Upper lobe of right lung (tissue), 1 donor: ENCODE measurements at regions not wholly inside any gene's neighbourhood (a gene's known extent, or its start where the extent isn't known, plus 50 kb on each side); places are given as distances from the start of the nearest gene placed in this dataset.

Experiments
- ATAC-seq: fragments of 200-7000 bp; cut with Tn5 transposase; one replicate; pipeline ENCODE4 v1.9.1; 2020; ENCODE audit warnings: mild to moderate bottlenecking, moderate library complexity
- DNase-seq: peaks from one replicate; pipeline ENCODE4 v3.0.0-alpha.2; 2020
- H3K27ac ChIP-seq: fragments of 200-600 bp; one replicate; pipeline ENCODE4 v1.8.0; 2022
- H3K27me3 ChIP-seq: fragments of 200-600 bp; one replicate; pipeline ENCODE4 v1.8.0; 2022; ENCODE audit warnings: mild to moderate bottlenecking
- H3K36me3 ChIP-seq: fragments of 200-600 bp; one replicate; pipeline ENCODE4 v1.8.0; 2022
- H3K4me1 ChIP-seq: fragments of 200-600 bp; one replicate; pipeline ENCODE4 v1.8.0; 2022
- H3K4me3 ChIP-seq: fragments of 200-600 bp; one replicate; pipeline ENCODE4 v1.8.0; 2022; ENCODE audit warnings: mild to moderate bottlenecking
- H3K9me3 ChIP-seq: fragments of 200-600 bp; one replicate; pipeline ENCODE4 v1.8.0; 2022
- intact Hi-C: fragments of 100-400 bp; cut with DNase I; formaldehyde crosslinking; loops from one replicate; pipeline ENCODE4 v1.11.0; 2022
- TF ChIP-seq, protein P1 (sequence below): fragments of 200-600 bp; IDR thresholded peaks from one replicate; pipeline ENCODE4 v1.8.0; 2022; ENCODE audit warnings: antibody characterized with exemption
- donor health status: DM: no; HTN: yes; CAD: no; lungs with severe emphysema.

DNA sequence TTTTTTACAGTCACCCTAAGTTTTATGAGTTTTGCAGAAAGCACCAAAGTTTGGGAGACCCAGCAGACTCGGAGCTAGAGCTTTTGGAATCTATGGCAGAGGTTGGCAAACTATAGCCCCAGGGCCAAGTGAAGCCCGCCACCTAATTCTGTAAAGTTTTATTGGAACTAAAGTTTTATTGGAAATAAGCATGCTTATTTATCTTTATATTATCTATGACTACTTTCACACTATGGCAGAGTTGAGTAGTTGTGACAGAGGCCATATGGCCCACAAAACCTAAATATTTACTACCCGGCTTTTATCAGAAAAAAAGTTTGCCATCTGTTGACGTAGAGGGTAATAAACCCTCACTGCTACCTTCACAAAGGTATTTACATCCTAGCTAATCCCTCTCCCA, 267.6 kb downstream of the GPAM start:
- Histone ChIP-seq H3K27ac (no peak overlapping the region), H3K27me3 (no peaks in the 10 kb centered on the region), H3K4me1 (no peaks in the 10 kb centered on the region), H3K9me3 (no peaks in the 10 kb centered on the region), H3K4me3 (no peak overlapping the region), H3K36me3 (no peaks in the 10 kb centered on the region)
- no peak for ATAC-seq
- intact Hi-C loops = no loop called here
- DNase-seq = no peak
- TF ChIP-seq, protein P1, sequence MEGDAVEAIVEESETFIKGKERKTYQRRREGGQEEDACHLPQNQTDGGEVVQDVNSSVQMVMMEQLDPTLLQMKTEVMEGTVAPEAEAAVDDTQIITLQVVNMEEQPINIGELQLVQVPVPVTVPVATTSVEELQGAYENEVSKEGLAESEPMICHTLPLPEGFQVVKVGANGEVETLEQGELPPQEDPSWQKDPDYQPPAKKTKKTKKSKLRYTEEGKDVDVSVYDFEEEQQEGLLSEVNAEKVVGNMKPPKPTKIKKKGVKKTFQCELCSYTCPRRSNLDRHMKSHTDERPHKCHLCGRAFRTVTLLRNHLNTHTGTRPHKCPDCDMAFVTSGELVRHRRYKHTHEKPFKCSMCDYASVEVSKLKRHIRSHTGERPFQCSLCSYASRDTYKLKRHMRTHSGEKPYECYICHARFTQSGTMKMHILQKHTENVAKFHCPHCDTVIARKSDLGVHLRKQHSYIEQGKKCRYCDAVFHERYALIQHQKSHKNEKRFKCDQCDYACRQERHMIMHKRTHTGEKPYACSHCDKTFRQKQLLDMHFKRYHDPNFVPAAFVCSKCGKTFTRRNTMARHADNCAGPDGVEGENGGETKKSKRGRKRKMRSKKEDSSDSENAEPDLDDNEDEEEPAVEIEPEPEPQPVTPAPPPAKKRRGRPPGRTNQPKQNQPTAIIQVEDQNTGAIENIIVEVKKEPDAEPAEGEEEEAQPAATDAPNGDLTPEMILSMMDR = no peak

DNA sequence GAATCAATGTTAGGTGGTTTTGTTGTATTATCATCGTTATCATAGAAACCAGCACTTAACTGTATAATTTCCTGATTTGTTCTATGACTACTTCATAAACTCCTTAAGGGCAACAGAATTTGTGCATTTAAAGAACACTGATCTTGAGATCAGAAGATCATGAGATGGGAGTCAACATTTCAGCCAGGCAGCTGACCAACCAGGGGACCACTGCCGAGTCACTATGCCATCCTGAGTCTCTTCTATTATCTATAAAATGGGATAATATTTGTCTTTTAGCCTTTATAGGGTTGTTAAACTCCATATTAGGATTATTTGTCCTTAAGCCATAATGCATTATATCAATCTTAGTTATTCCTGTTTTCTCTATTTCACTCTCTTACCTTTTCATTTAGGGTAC, 261.7 kb downstream of the GPAM start:
- TF ChIP-seq, protein P1 = no peak
- no peak overlapping the region for H3K4me3 ChIP-seq
- no peaks in the 10 kb centered on the region for H3K9me3 ChIP-seq
- ATAC-seq (no peak), DNase-seq (no peak)
- H3K27ac ChIP-seq = no peak overlapping the region
- no peaks in the 10 kb centered on the region for H3K36me3 ChIP-seq
- no peaks in the 10 kb centered on the region for H3K27me3 ChIP-seq
- H3K4me1 ChIP-seq = no peaks in the 10 kb centered on the region
- intact Hi-C loops = no loop called here

DNA sequence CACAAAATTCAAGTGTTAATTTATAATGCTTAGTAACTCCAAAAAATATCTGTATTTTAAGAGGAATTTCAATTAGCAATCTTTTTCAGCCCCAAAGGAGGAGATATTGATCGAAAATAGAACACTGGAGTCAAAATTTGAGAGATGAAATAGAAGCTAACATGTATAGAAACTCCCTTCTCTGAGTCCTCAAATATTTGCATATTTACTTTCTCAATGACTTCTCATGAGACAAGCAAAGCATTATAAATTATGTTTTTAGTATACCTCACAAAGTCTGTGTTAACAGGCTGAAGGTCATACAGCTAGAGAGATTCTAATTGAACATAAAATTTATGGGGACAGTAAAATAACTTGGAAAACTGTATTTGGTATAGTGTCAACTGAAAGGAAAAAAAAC, 260.5 kb downstream of the GPAM start:
- no peaks in the 10 kb centered on the region for H3K36me3 ChIP-seq
- no peak for ATAC-seq
- H3K4me1 ChIP-seq = no peaks in the 10 kb centered on the region
- no peak overlapping the region for H3K27ac ChIP-seq
- TF ChIP-seq, protein P1 = no peak
- no peak overlapping the region for H3K4me3 ChIP-seq
- H3K9me3 ChIP-seq = no peaks in the 10 kb centered on the region
- no peak for DNase-seq
- intact Hi-C loops = no loop called here
- H3K27me3 ChIP-seq = no peaks in the 10 kb centered on the region

DNA sequence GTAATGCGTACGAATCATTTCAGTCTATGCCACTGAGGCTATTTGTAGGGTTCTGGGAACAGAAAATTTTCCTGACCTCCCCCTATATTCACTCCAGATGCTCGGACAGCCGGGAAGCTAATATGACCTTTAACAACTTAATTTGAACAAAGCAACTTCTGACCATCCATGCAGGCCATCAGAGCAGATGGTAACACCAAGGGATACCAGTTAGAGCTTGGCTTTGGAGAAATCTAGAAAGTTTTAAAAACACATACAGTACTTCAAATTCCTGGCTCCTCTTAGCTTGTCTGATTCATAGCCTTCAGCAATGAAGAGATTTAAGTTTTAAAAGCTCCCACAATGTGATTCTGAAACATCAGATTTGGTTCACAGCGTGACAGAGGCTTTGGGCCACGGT, 257.3 kb downstream of the GPAM start:
- Histone ChIP-seq H3K27ac (no peak overlapping the region), H3K36me3 (no peaks in the 10 kb centered on the region), H3K9me3 (no peaks in the 10 kb centered on the region), H3K4me3 (no peak overlapping the region), H3K27me3 (no peaks in the 10 kb centered on the region), H3K4me1 (no peaks in the 10 kb centered on the region)
- ATAC-seq (no peak), DNase-seq (no peak)
- intact Hi-C loops = no loop called here
- TF ChIP-seq, protein P1 = no peak

DNA sequence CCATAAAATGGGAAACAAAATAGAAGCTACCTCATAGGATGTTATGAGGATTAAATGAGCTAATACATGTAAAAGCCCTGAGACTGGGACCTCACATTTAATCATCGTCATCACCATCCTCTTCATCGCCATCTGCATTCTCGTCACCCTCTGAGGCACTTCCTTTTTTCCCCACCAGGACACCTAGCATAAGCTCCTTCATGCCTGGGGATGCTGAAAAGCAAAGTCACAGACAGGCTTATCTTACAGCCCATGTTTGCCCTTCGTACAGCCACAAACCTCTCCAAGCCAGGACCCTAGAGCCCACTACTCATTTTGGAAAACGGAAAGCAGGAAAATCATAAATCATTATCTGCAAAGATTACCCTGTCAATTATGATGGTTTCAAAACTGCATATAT, 249.6 kb downstream of the GPAM start:
- TF ChIP-seq, protein P1 = no peak
- H3K9me3 ChIP-seq = no peaks in the 10 kb centered on the region
- no peak overlapping the region for H3K4me3 ChIP-seq

DNA sequence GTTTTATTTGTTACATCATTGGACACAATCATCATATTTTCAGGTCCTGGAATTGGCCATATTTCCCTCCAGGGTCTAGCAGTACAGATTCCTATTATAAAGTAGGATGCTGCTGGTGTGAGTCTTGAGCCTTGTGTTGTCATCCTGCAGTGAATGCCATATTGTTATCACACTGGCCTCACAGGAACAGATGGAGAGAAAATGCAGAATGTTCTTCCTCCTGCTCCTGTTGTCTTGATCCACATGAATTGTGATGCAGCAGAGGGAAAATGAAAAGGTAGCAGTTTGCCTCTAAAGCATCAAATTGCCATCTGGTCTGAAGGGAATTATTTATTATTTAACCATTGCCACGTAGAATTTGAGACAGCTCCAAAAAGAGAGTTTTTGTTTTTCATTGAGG, 248.6 kb downstream of the GPAM start:
- H3K27ac ChIP-seq = no peak overlapping the region
- intact Hi-C loops = no loop called here
- no peaks in the 10 kb centered on the region for H3K27me3 ChIP-seq
- no peak overlapping the region for H3K4me3 ChIP-seq
- DNase-seq = no peak
- H3K36me3 ChIP-seq = no peaks in the 10 kb centered on the region
- H3K9me3 ChIP-seq = no peaks in the 10 kb centered on the region
- H3K4me1 ChIP-seq = no peaks in the 10 kb centered on the region
- ATAC-seq = no peak
- TF ChIP-seq, protein P1 = no peak

More for the DNA sequence above, 249.6 kb downstream of the GPAM start:
- H3K27me3 ChIP-seq = no peaks in the 10 kb centered on the region
- no peaks in the 10 kb centered on the region for H3K4me1 ChIP-seq
- ATAC-seq (no peak), DNase-seq (no peak)
- H3K27ac ChIP-seq = no peak overlapping the region
- no peaks in the 10 kb centered on the region for H3K36me3 ChIP-seq
- intact Hi-C loops = no loop called here
